Ishikawa (cell line): ENCODE measurements at regions not wholly inside any gene's neighbourhood (a gene's known extent, or its start where the extent isn't known, plus 50 kb on each side); places are given as distances from the start of the nearest gene placed in this dataset.

Experiments
- CREB1 ChIP-seq: IDR thresholded peaks from 2 replicates; pipeline ENCODE4 v1.6.1; 2012; ENCODE audit warnings: low read depth
- EGR1 ChIP-seq: IDR thresholded peaks from 2 replicates; pipeline ENCODE4 v1.6.1; 2012
- EP300 ChIP-seq: IDR thresholded peaks from 2 replicates; pipeline ENCODE4 v1.6.1; 2012; ENCODE audit warnings: borderline replicate concordance
- NFIC ChIP-seq: IDR thresholded peaks from 2 replicates; pipeline ENCODE4 v1.6.1; 2012
- RAD21 ChIP-seq: IDR thresholded peaks from 2 replicates; pipeline ENCODE4 v1.6.1; 2012; ENCODE audit warnings: low read depth
- TCF12 ChIP-seq: IDR thresholded peaks from 2 replicates; pipeline ENCODE4 v1.6.1; 2012; ENCODE audit warnings: low read depth
- YY1 ChIP-seq: IDR thresholded peaks from 2 replicates; pipeline ENCODE4 v1.6.1; 2012; ENCODE audit warnings: low read depth

DNA sequence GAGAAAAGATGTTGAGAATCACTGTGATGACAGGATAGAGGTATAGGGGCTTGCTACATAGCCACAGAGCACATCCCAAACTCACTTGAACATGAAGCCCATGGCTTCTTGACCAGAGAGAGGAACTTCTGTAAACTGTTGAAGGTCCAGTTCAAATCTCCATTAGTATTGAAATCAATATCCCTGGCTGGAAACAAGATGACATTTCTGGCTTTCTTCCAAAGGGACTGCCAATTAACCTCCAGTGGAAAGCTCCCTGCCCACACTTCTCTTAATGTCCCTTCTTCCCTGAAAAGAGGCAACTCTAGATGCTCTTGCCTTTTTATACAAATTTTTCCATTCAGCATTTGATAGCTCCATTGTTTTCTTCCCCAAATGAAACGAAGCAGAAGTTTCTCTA lies 612.1 kb downstream of the EBF1 start:
- no peak for TF ChIP-seq EP300
- TF ChIP-seq YY1, result no peak
- no peak for TF ChIP-seq TCF12
- no peak for TF ChIP-seq CREB1
- no peak for TF ChIP-seq NFIC
- no peak for TF ChIP-seq EGR1
- TF ChIP-seq RAD21, result no peak
